Left lung (tissue), 4 donors: ENCODE measurements at regions not wholly inside any gene's neighbourhood (a gene's known extent, or its start where the extent isn't known, plus 50 kb on each side); places are given as distances from the start of the nearest gene placed in this dataset.

Experiments
- ATAC-seq: fragments of 200-7000 bp; cut with Tn5 transposase; one replicate; pipeline ENCODE4 v1.9.1; 2020; ENCODE audit warnings: moderate library complexity
- DNase-seq, 4 donors: peaks; one replicate each; pipeline ENCODE4 v3.0.0-alpha.2; 2013 to 2020
- H3K27ac ChIP-seq, 2 donors: fragments of 200-600 bp; sonication (generic) in 1 of 2; one replicate each; pipeline versions ENCODE4 v1.5.0 to v1.8.0; 2020 to 2021
- H3K27me3 ChIP-seq, 2 donors: fragments of 200-600 bp; sonication (generic) in 1 of 2; one replicate each; pipeline versions ENCODE4 v1.5.0 to v1.8.0; 2020 to 2021
- H3K36me3 ChIP-seq, 2 donors: fragments of 200-600 bp; sonication (generic) in 1 of 2; one replicate each; pipeline versions ENCODE4 v1.5.0 to v1.8.0; 2020 to 2021
- H3K4me1 ChIP-seq, 2 donors: fragments of 200-600 bp; one replicate each; pipeline ENCODE4 v1.8.0; 2021
- H3K4me3 ChIP-seq, 2 donors: fragments of 200-600 bp; sonication (generic) in 1 of 2; one replicate each; pipeline versions ENCODE4 v1.5.0 to v1.8.0; 2020 to 2021; ENCODE audit warnings: mild to moderate bottlenecking in 1 of 2
- H3K9me3 ChIP-seq, 2 donors: fragments of 200-600 bp; sonication (generic) in 1 of 2; one replicate each; pipeline versions ENCODE4 v1.5.0 to v1.8.0; 2020 to 2021
- CTCF ChIP-seq, 2 donors: fragments of 200-600 bp; sonication (generic) in 1 of 2; IDR thresholded peaks; one replicate each; pipeline versions ENCODE4 v1.5.0 to v1.8.0; 2021; ENCODE audit warnings: antibody characterized with exemption in 2 of 2
- intact Hi-C, 2 donors: fragments of 100-400 bp; cut with DNase I; formaldehyde crosslinking; loops; one replicate each; pipeline versions ENCODE4 v1.11.2 to v1.14.2; 2022
- donor health status: DM: no; HTN: yes; CAD: no.
- donor health status: DM: no; HTN: no; CAD: no.

GRCh38 chr2:187177253-187177652 is 270.8 kb downstream of the CALCRL start:
- peaks cover 0 to 6% of the 10 kb centered on the region in 2 donors for H3K9me3 ChIP-seq
- ATAC-seq, result no peak

GRCh38 chr2:187174582-187174981 is 273.5 kb downstream of the CALCRL start:
- Histone ChIP-seq H3K27ac (no peak overlapping the region), H3K27me3 (no peaks in the 10 kb centered on the region), H3K9me3 (peaks cover 0 to under 1% of the 10 kb centered on the region in 2 donors), H3K4me3 (no peak overlapping the region), H3K4me1 (no peaks in the 10 kb centered on the region), H3K36me3 (no peaks in the 10 kb centered on the region)
- no peak for DNase-seq
- intact Hi-C loops, result no loop called here
- no peak for TF ChIP-seq CTCF (IDR thresholded peaks at IDR 0.05)
- no peak for ATAC-seq

More at GRCh38 chr2:187177253-187177652, 270.8 kb downstream of the CALCRL start:
- Histone ChIP-seq H3K4me1 (no peaks in the 10 kb centered on the region), H3K36me3 (no peaks in the 10 kb centered on the region), H3K4me3 (no peak overlapping the region), H3K27ac (no peak overlapping the region), H3K27me3 (no peaks in the 10 kb centered on the region)
- intact Hi-C loops, result no loop called here
- DNase-seq, result peak in 1 of 4 donors; percentile 42
- no peak for TF ChIP-seq CTCF (IDR thresholded peaks at IDR 0.05)

- H3K36me3 ChIP-seq, result no peaks in the 10 kb centered on the region
- ATAC-seq (no peak), DNase-seq (no peak)
- H3K27me3 ChIP-seq, result no peaks in the 10 kb centered on the region
- no peak overlapping the region for H3K4me3 ChIP-seq
- H3K9me3 ChIP-seq, result no peaks in the 10 kb centered on the region
- no peak overlapping the region for H3K27ac ChIP-seq
- no peaks in the 10 kb centered on the region for H3K4me1 ChIP-seq
- intact Hi-C loops, result no loop called here
- TF ChIP-seq CTCF (IDR thresholded peaks at IDR 0.05), result no peak
Observed at GRCh38 chr2:187171318-187171717, 276.7 kb downstream of the CALCRL start.

GRCh38 chr2:187169864-187170263 is 278.2 kb downstream of the CALCRL start:
- DNase-seq, result peak in 2 of 4 donors; percentile 15 to 43
- TF ChIP-seq CTCF (IDR thresholded peaks at IDR 0.05), result no peak
- Histone ChIP-seq H3K9me3 (no peaks in the 10 kb centered on the region), H3K27ac (no peak overlapping the region), H3K36me3 (no peaks in the 10 kb centered on the region), H3K4me1 (no peaks in the 10 kb centered on the region), H3K4me3 (no peak overlapping the region), H3K27me3 (no peaks in the 10 kb centered on the region)
- intact Hi-C loops, result no loop called here
- ATAC-seq, result peak; percentile 94

GRCh38 chr2:187168720-187169713 is 279.0 kb downstream of the CALCRL start:
- Histone ChIP-seq H3K27ac (no peak overlapping the region), H3K9me3 (no peaks in the 10 kb centered on the region), H3K4me1 (no peaks in the 10 kb centered on the region), H3K4me3 (no peak overlapping the region), H3K36me3 (no peaks in the 10 kb centered on the region), H3K27me3 (no peaks in the 10 kb centered on the region)
- DNase-seq (no peak), ATAC-seq (peak; percentile 52)
- no peak for TF ChIP-seq CTCF (IDR thresholded peaks at IDR 0.05)
- intact Hi-C loops, result no loop called here
